ENCODE measurements at regions not wholly inside any gene's neighbourhood (a gene's known extent, or its start where the extent isn't known, plus 50 kb on each side); places are given as distances from the start of the nearest gene placed in this dataset.

DNA sequence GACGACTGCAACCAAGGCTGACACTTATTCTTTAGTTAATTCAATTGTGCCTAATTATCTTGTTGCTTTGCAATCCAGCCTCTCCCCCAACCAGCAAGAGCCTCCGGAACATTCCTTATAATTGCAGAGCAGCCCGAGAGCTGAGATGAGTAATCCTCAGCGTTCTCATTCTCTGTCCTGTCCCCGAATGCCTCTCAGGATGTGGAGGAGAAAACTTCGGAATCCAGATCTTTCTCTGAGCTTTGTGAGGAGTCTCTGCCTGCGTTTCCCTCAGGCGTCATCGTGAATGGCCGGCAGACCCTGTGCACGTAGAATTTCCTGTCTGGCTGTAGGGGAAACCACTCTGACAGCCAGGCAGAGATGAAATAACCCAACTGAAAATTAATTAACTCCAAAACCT lies 160.5 kb upstream of the DIO3 start:
- H3K79me2 ChIP-seq (ENCODE audit: insufficient read depth, low read length): no peaks in the 10 kb centered on the region
- H3K36me3 ChIP-seq (replicated peaks in 1 of 2; ENCODE audit: control insufficient read depth in 1 of 2, insufficient read depth in 2 of 2, low read length in 2 of 2): no peaks in the 10 kb centered on the region
- WGBS (ENCODE audit: low lambda C conversion rate): 55% methylated on average over 11 of the region's 11 CpGs
- no TSS peak for BruUV-seq (replicated peaks)
- H3K9ac ChIP-seq (ENCODE audit: insufficient read depth, low read depth, low read length): no peak overlapping the region
- H4K20me1 ChIP-seq (ENCODE audit: insufficient read depth, low read length): no peaks in the 10 kb centered on the region
- FAIRE-seq: no peak
- ATAC-seq: no peak
- TF ChIP-seq SRSF1 (optimal IDR thresholded peaks at IDR 0.05; ENCODE audit: low read depth, low read length) (no peak), PRMT3 (CRISPR knock-in tag; IDR thresholded peaks at IDR 0.05; ENCODE audit: borderline replicate concordance, low read depth) (no peak), ZNF790 (CRISPR knock-in tag; IDR thresholded peaks at IDR 0.05; ENCODE audit: borderline replicate concordance) (no peak), CC2D1A (CRISPR knock-in tag; IDR thresholded peaks at IDR 0.05) (no peak), CHCHD3 (CRISPR knock-in tag; IDR thresholded peaks at IDR 0.05) (no peak), ZNF691 (CRISPR knock-in tag; IDR thresholded peaks at IDR 0.05; ENCODE audit: borderline replicate concordance, low read depth) (no peak), ZNF883 (CRISPR knock-in tag; IDR thresholded peaks at IDR 0.05; ENCODE audit: not compliant biosample characterization) (no peak)
- H3K27ac ChIP-seq (ENCODE audit: extremely low read length, insufficient read depth, low read length): no peak overlapping the region
- H3K9me3 ChIP-seq (ENCODE audit: low read length): no peaks in the 10 kb centered on the region
- no peak overlapping the region for H3K4me3 ChIP-seq (replicated peaks in 1 of 3; ENCODE audit: insufficient read depth in 1 of 3, low read depth in 2 of 3, low read length in 3 of 3)
- H3K4me1 ChIP-seq (ENCODE audit: insufficient read depth, low read length): 0 out of 2 replicates have a peak, but pooled peaks cover 6% of the 10 kb centered on the region
- no peak overlapping the region for H3K4me2 ChIP-seq (ENCODE audit: low read depth, low read length)
- in situ Hi-C loops (cut with HindIII; ENCODE audit: extremely low pct_ligation_motif_present, low pct_unique_long_range_greater_than_20kb): no loop called here
- ChIA-PET POLR2A (no interaction called here), CTCF (ENCODE audit: low intra/inter-chr PET ratio, low total read pairs) (no interaction called here)
- intact Hi-C loops (cut with micrococcal nuclease; ENCODE audit: unreplicated experiment): no loop called here
- peaks cover 0 to 27% of the 10 kb centered on the region in 2 experiments; a peak in 2 of 5 replicates for H3K27me3 ChIP-seq (ENCODE audit: control insufficient read depth in 1 of 2, insufficient read depth in 2 of 2, low read length in 2 of 2)
- no peak overlapping the region for H2AFZ ChIP-seq (ENCODE audit: low read length)
- DNase-seq (ENCODE audit: low spot score): no peak

GRCh38 chr14:101402936-101403660 lies 158.2 kb upstream of the DIO3 start:
- Histone ChIP-seq H3K27ac (ENCODE audit: extremely low read length, insufficient read depth, low read length) (no peak overlapping the region), H3K9ac (ENCODE audit: insufficient read depth, low read depth, low read length) (no peak overlapping the region), H3K4me2 (ENCODE audit: low read depth, low read length) (no peak overlapping the region), H2AFZ (ENCODE audit: low read length) (no peak overlapping the region), H4K20me1 (ENCODE audit: insufficient read depth, low read length) (no peaks in the 10 kb centered on the region), H3K27me3 (ENCODE audit: control insufficient read depth in 1 of 2, insufficient read depth in 2 of 2, low read length in 2 of 2) (peaks cover 0 to 33% of the 10 kb centered on the region in 2 experiments; a peak in 3 of 5 replicates), H3K4me1 (ENCODE audit: insufficient read depth, low read length) (0 out of 2 replicates have a peak, but pooled peaks cover 7% of the 10 kb centered on the region), H3K9me3 (ENCODE audit: low read length) (no peaks in the 10 kb centered on the region), H3K79me2 (ENCODE audit: insufficient read depth, low read length) (no peaks in the 10 kb centered on the region), H3K4me3 (replicated peaks in 1 of 3; ENCODE audit: insufficient read depth in 1 of 3, low read depth in 2 of 3, low read length in 3 of 3) (no peak overlapping the region), H3K36me3 (replicated peaks in 1 of 2; ENCODE audit: control insufficient read depth in 1 of 2, insufficient read depth in 2 of 2, low read length in 2 of 2) (no peaks in the 10 kb centered on the region)
- no peak for FAIRE-seq
- intact Hi-C loops (cut with micrococcal nuclease; ENCODE audit: unreplicated experiment): no loop called here
- TF ChIP-seq EEA1 (CRISPR knock-in tag; IDR thresholded peaks at IDR 0.05; ENCODE audit: borderline replicate concordance): no peak
- no peak for TF ChIP-seq ZNF687 (CRISPR knock-in tag; IDR thresholded peaks at IDR 0.05)
- no peak for TF ChIP-seq ZNF629 (CRISPR knock-in tag; conservative IDR thresholded peaks at IDR 0.05)
- TF ChIP-seq ZNF460 (CRISPR knock-in tag; IDR thresholded peaks at IDR 0.05; ENCODE audit: borderline replicate concordance): no peak
- TF ChIP-seq ZSCAN20 (CRISPR knock-in tag; IDR thresholded peaks at IDR 0.05; ENCODE audit: borderline replicate concordance): no peak
- TF ChIP-seq ZBTB20 (CRISPR knock-in tag; IDR thresholded peaks at IDR 0.05; ENCODE audit: borderline replicate concordance, low read depth): no peak
- no peak for ATAC-seq
- POLR2A ChIA-PET: no interaction called here
- BruUV-seq (replicated peaks): no TSS peak
- in situ Hi-C loops (cut with HindIII; ENCODE audit: extremely low pct_ligation_motif_present, low pct_unique_long_range_greater_than_20kb): no loop called here
- 56% methylated on average over 16 of the region's 23 CpGs for WGBS (ENCODE audit: low lambda C conversion rate)
- DNase-seq (ENCODE audit: low spot score): no peak
- CTCF ChIA-PET (ENCODE audit: low intra/inter-chr PET ratio, low total read pairs): no interaction called here
